Left renal pelvis (tissue), 4 donors: ENCODE measurements at regions not wholly inside any gene's neighbourhood (a gene's known extent, or its start where the extent isn't known, plus 50 kb on each side); places are given as distances from the start of the nearest gene placed in this dataset.
A peak's percentile ranks its signal among the peaks of the same experiment; 100 is the strongest.
"Not testable (repeated sequence)": the region's sequence is repeated elsewhere in the genome, so short reads cannot be mapped to it uniquely, and the experiment has no call there.

Experiments
- DNase-seq, 4 donors: peaks; one replicate each; pipeline ENCODE4 v3.0.0-alpha.2; 2013; ENCODE audit warnings: low read depth in 4 of 4, low spot score in 3 of 4

DNA sequence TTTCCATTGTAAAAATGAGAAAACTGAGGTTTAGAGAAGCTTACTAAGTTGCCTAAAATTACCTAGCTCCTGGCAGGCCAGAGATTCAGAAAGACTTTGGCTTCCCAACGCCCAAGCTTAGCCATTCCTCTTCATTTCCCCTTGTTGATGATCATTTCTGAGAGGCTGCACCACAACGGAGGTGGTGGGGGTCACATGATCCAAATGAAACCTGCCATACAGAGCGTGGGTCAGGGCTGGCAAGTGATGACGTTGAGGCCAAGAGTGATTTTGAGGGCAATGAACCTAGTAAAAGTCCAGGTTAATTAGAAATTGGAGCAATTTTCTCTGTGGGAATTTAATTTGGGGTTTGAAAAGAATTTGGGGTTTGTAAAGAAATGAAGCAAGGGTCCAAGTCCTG lies 109.9 kb downstream of the TMEM182 start:
- DNase-seq = no peak

DNA sequence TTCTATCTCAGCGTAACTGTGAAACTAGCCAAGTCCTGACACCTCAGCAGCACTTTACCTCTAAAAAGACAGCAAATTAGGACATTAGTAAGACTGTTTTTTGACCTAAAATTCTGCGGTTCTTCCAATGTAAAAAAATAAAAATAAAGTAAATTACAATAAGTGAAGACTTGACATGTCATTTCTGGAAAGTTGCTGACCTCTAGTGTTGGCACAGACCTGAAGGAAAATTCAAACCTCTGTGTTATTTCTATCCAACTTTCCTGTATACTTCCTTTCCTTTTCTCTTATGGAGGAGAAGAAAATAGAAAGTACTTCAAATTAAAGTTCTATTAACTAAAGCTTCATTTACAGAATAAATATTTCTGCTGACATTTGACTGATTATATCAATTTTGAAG lies 110.6 kb downstream of the TMEM182 start:
- no peak for DNase-seq

DNA sequence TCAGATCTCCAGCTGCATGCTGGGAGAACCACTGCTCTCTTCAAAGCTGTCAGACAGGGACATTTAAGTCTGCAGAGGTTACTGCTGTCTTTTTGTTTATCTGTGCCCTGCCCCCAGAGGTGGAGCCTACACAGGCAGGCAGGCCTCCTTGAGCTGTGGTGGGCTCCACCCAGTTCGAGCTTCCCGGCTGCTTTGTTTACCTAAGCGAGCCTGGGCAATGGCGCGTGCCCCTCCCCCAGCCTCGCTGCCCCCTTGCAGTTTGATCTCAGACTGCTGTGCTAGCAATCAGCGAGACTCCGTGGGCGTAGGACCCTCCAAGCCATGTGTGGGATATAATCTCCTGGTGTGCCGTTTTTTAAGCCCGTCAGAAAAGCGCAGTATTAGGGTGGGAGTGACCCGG lies 117.7 kb downstream of the TMEM182 start:
- not testable (repeated sequence) for DNase-seq

DNA sequence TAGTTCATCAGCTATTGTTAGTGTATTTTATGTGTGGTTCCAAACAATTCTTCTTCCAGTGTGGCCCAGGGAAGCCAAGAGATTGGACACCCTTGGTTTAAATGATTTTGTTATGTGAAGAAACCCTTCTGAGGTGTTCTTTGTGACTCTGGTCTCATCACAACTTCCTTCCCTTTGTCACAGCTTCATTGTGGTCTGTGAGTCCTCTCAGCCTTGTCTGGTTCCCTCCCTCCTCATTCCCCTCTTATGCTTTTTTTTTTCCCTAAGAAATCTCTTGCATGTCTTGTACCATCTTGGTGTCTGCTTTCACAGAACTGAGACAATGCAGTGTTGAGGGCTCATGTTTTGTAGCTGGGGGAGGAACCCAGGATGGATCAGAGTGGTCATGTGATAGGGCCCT lies 118.9 kb downstream of the TMEM182 start:
- no peak for DNase-seq

DNA sequence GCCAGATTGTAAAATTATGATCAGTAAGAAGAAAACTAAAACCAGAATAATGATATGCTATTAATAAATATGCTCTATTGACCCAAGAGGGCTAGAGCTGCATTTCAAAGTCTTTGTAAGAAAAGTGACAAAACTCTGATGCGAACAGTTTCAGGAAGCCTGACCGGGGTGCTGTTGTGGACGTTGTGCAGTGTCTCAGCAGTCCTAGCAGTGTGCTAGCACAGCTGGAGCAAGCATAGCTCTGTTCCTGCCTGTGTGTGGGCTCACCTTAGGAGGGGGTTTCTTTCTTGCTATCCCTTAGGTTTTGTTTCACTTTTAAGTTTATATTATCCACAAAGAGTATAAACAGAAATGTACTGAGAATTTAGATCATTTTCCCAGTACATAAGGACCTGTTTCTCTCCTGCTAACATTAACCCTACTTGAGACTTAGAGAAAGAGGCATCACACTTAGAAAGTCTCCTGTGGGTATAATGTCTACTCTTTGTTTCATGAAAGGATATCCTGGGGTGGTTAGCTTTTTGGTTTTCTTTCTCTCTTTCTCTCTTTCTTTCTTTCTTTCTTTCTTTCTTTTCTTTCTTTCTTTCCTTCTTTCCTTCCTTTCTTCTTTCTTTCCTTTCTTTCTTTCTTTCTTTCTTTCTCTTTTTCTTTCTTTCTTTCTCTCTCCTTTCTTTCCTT lies 124.5 kb downstream of the TMEM182 start:
- no peak for DNase-seq

DNA sequence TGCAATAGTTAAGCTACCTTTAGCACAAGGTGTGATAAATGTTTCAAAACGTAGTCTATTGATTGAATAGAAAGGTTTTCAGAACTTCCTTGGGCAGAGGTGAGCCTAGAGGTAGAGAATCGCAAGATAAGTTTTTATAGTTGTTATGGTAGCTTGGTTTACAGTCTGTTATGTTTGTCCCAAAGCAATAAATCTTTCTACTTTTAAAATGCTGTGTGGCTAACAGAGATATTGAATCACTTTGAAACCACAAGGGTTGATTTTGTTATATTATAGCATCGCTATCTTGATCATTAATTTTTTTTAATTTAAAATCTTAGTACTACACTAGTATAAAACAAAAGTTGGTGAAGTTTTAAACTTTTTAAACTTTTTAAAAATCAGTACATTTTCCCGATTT lies 126.7 kb downstream of the TMEM182 start:
- no peak for DNase-seq

DNA sequence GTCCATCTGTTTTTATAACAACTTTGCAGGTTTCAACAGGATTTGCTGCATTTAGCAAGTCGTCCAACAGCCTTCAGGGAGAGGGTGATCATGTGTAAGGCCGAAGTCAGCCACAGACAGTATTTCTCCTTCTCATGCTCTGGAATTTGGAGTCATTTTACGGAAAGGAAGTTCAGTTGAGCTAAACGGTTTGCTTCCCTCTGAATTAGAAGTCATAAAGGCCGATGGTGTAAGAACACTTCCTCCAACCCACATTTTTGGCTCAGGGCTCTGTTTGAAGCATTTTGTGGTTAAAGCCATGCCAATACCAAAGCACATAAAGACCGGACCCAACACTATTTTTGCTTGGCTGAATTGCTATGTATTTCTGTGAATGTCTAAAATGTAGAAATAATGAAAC lies 129.5 kb downstream of the TMEM182 start:
- DNase-seq = peak in 1 of 4 donors; percentile 10

DNA sequence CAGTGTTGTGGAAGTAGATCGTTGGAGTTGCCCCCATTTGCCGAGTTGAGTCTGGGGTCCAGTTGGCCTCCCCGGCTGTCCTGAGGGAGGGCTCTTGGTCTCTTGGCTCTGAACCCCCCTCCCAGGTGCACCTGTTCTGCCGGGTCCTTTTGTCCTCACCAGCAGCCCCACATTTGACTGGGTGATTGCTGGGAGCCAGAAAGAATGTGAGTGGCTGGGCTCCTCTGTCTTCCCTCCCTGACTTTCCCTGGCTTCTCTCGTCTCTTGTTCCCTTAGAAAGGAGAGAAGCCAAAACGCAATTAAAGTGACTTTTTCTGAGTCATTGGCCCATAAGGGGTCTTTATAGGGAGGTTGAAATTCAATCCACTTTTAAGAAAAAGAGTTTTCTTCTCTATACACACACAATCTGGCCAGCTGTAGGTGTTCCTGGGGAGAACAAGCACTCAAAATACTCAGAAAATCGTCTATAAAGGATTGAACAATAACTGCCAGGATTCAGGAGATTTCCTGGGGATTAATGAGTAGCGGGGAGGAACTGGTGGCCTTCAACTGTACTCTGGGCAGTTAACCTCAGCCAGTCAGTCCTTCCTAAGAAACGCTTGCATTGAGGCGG lies 131.0 kb downstream of the TMEM182 start:
- no peak for DNase-seq

DNA sequence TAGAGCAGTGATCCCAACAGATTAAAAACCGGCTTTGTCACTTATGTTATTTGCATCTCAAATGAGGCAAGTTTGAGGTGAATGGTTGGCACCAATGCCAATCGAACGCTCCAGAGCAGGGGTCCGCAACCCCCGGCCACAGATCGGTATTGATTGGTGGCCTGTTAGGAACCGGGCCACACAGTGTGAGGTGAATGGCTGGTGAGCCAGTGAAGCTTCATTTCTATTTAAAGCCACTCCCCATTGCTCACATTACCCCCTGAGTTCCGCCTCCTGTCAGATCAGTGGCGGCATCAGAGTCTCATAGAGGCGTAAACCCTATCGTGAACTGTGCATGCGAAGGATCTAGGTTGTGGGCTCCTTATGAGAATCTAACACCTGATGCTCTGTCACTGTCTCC lies 132.0 kb downstream of the TMEM182 start:
- DNase-seq = no peak

DNA sequence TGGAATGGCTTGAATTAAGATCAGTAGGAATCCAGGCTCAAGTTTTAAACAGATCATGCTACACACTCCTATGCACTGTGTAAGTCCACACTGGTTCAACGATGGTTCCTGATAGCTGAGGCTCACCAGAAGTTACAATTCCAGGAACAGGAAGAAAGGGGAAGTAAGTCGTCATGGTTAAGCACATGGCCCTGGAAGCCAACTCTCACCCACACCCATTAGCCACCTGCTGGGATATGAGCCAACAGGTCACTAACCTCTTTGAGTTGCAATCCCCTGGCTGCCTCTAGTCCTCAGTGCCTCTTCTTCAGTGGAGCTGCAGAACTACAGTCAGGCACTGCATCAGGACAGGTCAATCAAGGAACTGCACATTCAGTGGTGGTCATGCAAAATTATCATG lies 133.5 kb downstream of the TMEM182 start:
- DNase-seq = no peak

DNA sequence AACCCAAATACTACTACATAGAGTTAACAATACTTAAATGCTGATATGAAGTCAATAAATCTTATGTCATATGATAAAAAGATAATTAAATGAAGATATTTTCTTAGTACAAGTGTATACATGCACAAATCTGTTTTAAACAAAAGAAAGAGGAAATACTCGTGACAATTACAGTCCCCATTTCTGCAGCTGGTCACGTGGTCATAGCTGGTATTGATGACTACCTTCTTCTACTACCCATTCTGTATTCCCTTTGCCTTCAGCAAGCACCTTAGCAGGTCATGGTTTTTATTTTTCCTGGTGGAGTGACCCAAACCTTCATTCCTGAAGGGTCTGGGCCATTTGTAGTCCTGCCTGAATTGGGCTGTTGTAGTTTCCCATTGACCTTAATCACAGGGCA lies 147.4 kb downstream of the TMEM182 start:
- not testable (repeated sequence) for DNase-seq

DNA sequence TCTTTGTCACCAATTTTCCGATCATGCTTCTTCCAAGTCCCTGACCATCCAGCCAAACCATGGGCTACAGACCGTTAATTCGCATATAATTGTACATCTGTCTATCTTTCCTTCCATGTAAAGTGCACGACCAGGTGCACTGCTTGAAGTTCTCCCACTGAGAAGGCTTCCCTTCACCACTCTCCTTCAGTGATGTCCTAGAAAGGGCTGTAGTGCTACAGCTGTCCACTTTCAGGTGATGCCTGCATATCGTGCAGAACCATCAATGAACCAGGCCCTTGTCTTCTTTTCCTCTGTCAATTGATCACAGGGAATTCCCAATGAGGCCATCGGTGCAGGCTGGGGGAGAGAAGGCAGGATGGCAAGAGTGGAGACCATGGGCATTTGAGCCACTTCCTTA lies 148.9 kb downstream of the TMEM182 start:
- DNase-seq = no peak

DNA sequence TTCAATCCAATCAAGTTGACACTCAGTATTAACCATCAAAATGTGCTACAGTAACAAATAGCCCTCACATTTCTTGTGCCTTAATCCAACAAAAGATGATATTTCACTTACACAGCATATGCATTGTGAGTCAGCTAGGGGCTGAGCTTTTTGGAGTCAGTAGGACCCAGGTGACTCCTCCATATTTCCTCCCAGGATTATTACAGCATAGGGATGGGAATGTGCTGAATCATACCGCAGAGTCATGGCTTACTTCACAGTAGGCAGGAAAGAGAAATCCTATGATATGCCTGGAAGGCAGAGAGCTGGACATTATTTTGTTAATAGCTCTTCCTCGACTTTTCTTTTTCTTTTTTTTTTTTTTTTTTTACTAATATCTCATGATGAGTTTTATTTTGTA lies 153.3 kb downstream of the TMEM182 start:
- DNase-seq = no peak

DNA sequence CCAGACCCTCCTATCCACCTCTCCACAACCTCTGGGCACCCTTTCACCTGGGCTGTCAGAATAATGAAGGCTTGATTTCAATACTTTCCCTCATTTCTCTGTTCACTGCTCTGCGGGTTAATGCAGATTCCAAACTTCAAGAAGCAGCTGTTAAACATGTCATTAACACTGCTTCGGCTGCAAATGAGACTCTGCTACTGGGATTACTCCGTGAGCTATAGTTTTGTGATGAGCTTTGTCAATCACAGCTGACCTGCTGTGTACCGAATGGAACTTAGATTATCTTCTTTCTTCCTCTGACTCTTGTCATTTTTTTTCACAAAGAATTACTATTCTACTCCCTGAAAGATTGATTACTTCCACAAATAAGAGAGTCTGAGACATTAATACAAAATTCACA lies 160.5 kb downstream of the TMEM182 start:
- no peak for DNase-seq

DNA sequence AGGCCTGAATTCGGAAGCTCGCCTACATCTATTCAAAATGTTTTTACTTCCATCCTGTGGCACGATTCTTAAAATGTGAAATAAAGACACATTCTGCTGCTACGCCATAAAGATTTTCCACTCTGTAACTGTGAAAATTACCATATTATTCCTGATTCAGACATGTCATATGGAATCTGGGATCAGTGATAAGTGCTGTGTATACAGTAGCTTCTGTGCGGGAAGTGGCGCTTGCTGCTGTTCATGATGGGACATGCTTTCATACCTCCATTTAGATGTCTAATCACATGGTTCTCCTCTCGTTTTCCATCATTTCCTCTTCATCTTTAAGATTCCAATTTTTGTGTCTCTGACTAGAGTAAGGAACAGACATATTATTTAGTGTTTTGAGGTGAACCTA lies 163.2 kb downstream of the TMEM182 start:
- DNase-seq = no peak

DNA sequence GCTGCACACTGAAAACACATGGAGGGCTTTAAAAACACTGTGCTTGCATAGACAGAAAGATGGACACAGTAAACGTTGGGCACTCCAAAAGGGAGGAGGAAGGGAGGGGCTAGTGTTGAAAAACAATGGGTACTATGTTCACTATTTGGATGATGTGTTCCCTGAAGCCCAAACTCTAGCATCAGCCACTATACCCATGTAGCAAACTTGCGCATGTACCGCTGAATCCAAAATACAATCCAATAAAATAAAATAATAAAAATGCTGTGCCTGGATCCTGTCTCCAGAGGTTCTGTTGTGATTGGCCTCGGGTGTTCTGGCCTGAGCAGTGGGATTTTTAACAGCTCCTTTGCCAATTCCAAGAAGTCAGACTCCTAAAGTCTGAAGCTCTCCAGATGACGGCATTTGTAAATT lies 166.0 kb downstream of the TMEM182 start:
- no peak for DNase-seq

DNA sequence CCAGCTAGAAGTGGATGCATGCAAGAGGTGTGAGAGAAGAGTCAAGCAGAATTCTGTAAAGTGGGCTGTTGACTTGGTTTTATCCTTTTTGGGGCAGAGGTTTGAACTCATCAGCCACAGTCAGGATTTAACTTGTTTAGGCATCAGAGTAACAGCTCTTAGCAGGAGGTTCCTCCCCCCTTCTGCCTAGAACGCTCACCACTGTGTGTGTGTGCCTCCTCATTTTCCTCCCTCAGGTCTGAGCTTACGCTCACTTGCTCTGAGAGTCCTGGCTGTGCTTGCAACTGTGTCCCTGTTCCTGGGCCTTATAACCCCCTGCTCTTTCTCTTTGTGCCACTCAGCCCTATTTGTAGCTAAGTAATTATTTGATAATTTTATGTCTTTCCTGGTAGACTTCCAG lies 167.9 kb downstream of the TMEM182 start:
- no peak for DNase-seq

DNA sequence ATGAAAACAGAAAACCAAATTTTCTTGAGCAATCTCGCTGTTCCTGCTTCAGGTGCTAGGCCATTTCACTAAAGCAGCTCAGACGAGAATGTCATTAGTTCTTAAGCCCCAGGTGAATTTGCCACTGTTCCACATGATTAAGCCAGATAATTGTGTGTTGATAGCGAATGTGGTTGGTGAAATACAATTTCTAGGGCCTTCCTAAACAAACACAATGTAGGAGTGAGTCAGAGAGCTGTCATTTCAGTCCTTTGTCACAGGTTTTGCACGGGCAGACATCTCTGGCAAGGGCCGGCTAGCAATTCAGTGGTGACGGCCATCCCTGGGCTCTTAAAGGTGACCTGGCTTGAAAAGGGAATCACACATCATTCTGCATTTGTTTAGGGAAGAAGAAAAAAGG lies 170.7 kb downstream of the TMEM182 start:
- no peak for DNase-seq

DNA sequence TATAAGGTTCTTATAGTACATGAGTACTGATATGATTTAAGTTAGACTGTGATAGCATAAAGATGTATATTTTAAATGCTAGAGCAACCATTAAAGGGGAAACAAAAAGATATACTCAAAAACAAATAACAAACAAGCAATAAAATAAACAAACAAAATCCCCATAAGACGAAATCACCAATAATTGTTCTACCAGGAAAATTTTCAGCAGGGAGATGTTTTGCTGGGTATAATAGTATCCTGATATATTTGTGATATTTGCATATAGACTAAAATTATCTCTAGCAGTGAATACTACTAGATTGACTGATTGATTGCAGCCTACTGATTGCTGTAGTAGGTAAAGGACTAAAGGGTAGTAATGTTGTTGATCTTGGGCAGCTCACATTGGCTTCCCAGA lies 177.4 kb downstream of the TMEM182 start:
- DNase-seq = no peak

DNA sequence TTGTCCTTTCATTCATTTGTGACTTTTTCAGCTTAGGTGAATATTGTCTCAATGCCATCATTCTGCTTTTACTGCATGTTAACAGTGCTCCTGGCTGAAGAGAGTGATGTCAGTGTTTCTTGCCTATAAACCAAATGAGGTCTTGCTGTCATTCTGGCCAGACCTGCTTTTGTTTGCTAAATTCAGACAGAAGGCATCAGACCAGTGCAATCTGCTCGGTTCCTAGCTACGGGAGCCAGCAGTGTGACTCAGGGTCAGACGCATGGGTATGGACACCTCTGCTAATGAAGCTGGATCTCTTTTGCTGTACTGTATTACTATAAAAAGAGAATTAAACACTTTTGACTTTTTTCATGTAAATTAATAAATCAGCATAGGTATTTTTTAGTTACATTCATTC lies 178.9 kb downstream of the TMEM182 start:
- DNase-seq = no peak

DNA sequence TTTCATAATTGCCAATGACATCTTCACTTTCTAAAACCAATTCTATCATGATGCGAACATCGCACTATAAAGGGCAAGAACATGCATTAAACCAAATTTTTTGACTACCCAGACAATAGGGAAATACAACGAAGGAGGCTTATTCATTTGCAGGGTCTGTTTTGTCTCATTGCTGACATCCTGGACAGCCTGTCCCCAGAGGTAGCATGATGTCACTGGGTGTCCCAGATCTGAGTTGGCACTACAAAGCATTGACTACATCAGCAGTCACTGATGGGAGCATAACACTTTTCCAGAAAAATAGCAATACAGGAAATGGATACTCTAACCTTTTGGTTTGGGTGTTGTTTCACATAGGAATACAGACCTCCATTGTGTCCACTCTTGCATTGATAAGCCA lies 180.3 kb downstream of the TMEM182 start:
- no peak for DNase-seq

DNA sequence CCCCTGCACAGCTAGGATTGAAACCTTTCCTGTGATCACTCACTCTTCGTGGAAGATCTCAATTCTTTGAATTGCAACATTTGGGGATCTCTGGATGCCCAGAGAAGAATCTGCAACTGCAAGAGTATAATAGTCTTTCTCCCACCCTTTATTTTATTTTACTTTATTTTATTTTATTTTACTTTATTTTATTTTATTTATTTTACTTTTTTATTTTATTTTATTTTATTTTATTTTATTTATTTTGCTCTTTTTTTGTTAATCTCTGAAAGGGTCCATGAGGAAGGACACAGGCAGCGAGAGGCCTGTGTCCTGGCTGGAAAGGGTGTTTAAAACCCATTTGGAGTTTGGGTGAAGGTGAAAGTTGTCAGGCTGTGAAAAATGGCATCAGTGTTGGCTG lies 181.4 kb downstream of the TMEM182 start:
- DNase-seq = no peak
